ENCODE measurements at regions not wholly inside any gene's neighbourhood (a gene's known extent, or its start where the extent isn't known, plus 50 kb on each side); places are given as distances from the start of the nearest gene placed in this dataset.

DNA sequence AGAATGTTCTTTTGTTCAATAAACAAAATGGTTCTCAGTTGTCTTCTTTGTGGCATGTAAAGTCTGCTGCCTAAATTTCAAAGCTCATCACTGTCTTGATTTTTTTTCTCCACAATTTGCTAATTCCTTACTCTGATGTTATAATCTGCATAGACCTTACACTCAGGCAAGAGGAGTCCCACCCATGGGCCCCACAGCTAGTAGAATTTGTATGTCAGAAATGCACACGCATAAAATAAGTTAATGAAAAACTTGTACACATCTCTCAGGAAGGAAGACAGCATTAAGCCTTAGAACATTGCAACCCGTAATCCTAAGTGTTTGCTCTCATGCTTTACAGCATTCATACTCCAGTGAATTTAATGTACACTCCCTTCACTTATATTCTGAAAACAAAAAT lies 280.8 kb downstream of the ATXN7L3B start:
- Histone ChIP-seq H3K9me3 (replicated peaks; ENCODE audit: control insufficient read depth, insufficient read depth, low read length) (no peaks in the 10 kb centered on the region; the same call in 2 of the 3 replicates), H3K4me3 (no peak overlapping the region), H3K4me2 (ENCODE audit: control insufficient read depth, insufficient read depth) (no peak overlapping the region), H2AFZ (ENCODE audit: control insufficient read depth, low read depth, low read length) (no peak overlapping the region), H3K9ac (ENCODE audit: control insufficient read depth, insufficient read depth, low read length) (no peak overlapping the region), H3K79me2 (ENCODE audit: control insufficient read depth, insufficient read depth, low read length) (no peaks in the 10 kb centered on the region), H3K4me1 (ENCODE audit: control insufficient read depth, insufficient read depth, low read length) (no peaks in the 10 kb centered on the region), H3K27ac (ENCODE audit: control insufficient read depth, insufficient read depth) (no peak overlapping the region), H3K27me3 (replicated peaks in 1 of 2; ENCODE audit: control insufficient read depth in 2 of 2, insufficient read depth in 2 of 2, low read length in 1 of 2) (no peaks in the 10 kb centered on the region), H3K36me3 (ENCODE audit: control insufficient read depth in 2 of 2, insufficient read depth in 2 of 2, low read length in 1 of 2) (no peaks in the 10 kb centered on the region), H4K20me1 (ENCODE audit: control insufficient read depth, insufficient read depth) (no peaks in the 10 kb centered on the region)
- BruUV-seq (replicated peaks) = no TSS peak
- ATAC-seq (no peak), DNase-seq (ENCODE audit: low read depth, low spot score) (no peak), FAIRE-seq (no peak)
- in situ Hi-C loops (cut with MboI) = no loop called here
- ChIA-PET RAD21 (ENCODE audit: unreplicated experiment) (no interaction called here), CTCF (interaction anchor here (1.1 kb wide), 1 partner anchor 25 kb away, joined by 3 read pairs; no protein-coding TSS in a partner anchor), POLR2A (no interaction called here), SMC1A (ENCODE audit: uncharacterized antibody, unreplicated experiment) (no interaction called here)
- TF ChIP-seq NR2F1 (conservative IDR thresholded peaks at IDR 0.05) = no peak
- intact Hi-C loops (cut with micrococcal nuclease; ENCODE audit: unreplicated experiment) = no loop called here
- 0% methylated on average over 2 of the region's 2 CpGs for WGBS (ENCODE audit: insufficient coverage, insufficient replicate concordance, low lambda C conversion rate, missing lambda C conversion rate)

DNA sequence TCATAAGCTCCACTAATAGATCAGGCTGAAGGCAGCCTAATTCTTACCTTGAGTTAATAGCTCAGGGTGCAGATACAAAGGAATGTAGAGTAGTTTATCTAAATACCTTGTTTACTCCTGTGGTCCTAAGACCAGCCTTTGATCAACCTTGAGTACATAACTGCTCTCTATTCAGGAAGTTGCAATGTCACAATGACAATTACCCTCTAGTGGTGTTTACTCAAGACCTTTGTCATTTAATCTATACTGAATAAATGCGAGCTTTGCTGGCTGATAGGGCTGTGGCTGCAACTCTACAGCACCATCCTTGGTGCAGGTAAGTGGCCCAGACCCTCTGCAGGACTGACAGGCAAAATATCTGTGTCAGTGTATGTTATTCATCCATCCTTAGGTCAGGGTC lies 282.7 kb downstream of the ATXN7L3B start:
- Histone ChIP-seq H3K36me3 (ENCODE audit: control insufficient read depth in 2 of 2, insufficient read depth in 2 of 2, low read length in 1 of 2) (no peaks in the 10 kb centered on the region), H3K4me2 (ENCODE audit: control insufficient read depth, insufficient read depth) (no peak overlapping the region), H3K4me1 (ENCODE audit: control insufficient read depth, insufficient read depth, low read length) (no peaks in the 10 kb centered on the region), H3K27ac (ENCODE audit: control insufficient read depth, insufficient read depth) (no peak overlapping the region), H3K79me2 (ENCODE audit: control insufficient read depth, insufficient read depth, low read length) (no peaks in the 10 kb centered on the region), H3K9ac (ENCODE audit: control insufficient read depth, insufficient read depth, low read length) (no peak overlapping the region), H3K4me3 (no peak overlapping the region), H3K9me3 (replicated peaks; ENCODE audit: control insufficient read depth, insufficient read depth, low read length) (no peaks in the 10 kb centered on the region), H3K27me3 (replicated peaks in 1 of 2; ENCODE audit: control insufficient read depth in 2 of 2, insufficient read depth in 2 of 2, low read length in 1 of 2) (no peaks in the 10 kb centered on the region), H4K20me1 (ENCODE audit: control insufficient read depth, insufficient read depth) (no peaks in the 10 kb centered on the region), H2AFZ (ENCODE audit: control insufficient read depth, low read depth, low read length) (no peak overlapping the region)
- no peak for ATAC-seq
- intact Hi-C loops (cut with micrococcal nuclease; ENCODE audit: unreplicated experiment) = no loop called here
- in situ Hi-C loops (cut with MboI) = no loop called here
- FAIRE-seq = no peak
- SMC1A ChIA-PET (ENCODE audit: uncharacterized antibody, unreplicated experiment) = no interaction called here
- POLR2A ChIA-PET = interaction anchor here (0.5 kb wide), 1 partner anchor 1639 kb away, joined by 3 read pairs; no protein-coding TSS in a partner anchor
- RAD21 ChIA-PET (ENCODE audit: unreplicated experiment) = interaction anchor here (0.9 kb wide), 1 partner anchor 164 kb away, joined by 3 read pairs; no protein-coding TSS in a partner anchor
- WGBS (ENCODE audit: insufficient coverage, insufficient replicate concordance, low lambda C conversion rate, missing lambda C conversion rate) = 7% methylated on average over 1 of the region's 1 CpG
- no peak for DNase-seq (ENCODE audit: low read depth, low spot score)
- CTCF ChIA-PET = no interaction called here
- BruUV-seq (replicated peaks) = no TSS peak
- TF ChIP-seq HCFC1 (IDR thresholded peaks at IDR 0.05; ENCODE audit: low read length) (no peak), CREB1 (IDR thresholded peaks at IDR 0.05; ENCODE audit: low read depth) (no peak), ZSCAN29 (IDR thresholded peaks at IDR 0.05) (no peak), ZNF622 (IDR thresholded peaks at IDR 0.05) (no peak), TCF7 (IDR thresholded peaks at IDR 0.05; ENCODE audit: borderline replicate concordance) (no peak), RCOR1 (conservative IDR thresholded peaks at IDR 0.05; ENCODE audit: low read depth, low read length) (no peak), ESRRA (IDR thresholded peaks at IDR 0.05; ENCODE audit: low read length) (no peak)
- TF ChIP-seq, protein P1, sequence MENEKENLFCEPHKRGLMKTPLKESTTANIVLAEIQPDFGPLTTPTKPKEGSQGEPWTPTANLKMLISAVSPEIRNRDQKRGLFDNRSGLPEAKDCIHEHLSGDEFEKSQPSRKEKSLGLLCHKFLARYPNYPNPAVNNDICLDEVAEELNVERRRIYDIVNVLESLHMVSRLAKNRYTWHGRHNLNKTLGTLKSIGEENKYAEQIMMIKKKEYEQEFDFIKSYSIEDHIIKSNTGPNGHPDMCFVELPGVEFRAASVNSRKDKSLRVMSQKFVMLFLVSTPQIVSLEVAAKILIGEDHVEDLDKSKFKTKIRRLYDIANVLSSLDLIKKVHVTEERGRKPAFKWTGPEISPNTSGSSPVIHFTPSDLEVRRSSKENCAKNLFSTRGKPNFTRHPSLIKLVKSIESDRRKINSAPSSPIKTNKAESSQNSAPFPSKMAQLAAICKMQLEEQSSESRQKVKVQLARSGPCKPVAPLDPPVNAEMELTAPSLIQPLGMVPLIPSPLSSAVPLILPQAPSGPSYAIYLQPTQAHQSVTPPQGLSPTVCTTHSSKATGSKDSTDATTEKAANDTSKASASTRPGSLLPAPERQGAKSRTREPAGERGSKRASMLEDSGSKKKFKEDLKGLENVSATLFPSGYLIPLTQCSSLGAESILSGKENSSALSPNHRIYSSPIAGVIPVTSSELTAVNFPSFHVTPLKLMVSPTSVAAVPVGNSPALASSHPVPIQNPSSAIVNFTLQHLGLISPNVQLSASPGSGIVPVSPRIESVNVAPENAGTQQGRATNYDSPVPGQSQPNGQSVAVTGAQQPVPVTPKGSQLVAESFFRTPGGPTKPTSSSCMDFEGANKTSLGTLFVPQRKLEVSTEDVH (IDR thresholded peaks at IDR 0.05; ENCODE audit: low read depth, partially characterized antibody) = no peak
- TF ChIP-seq, protein P2, sequence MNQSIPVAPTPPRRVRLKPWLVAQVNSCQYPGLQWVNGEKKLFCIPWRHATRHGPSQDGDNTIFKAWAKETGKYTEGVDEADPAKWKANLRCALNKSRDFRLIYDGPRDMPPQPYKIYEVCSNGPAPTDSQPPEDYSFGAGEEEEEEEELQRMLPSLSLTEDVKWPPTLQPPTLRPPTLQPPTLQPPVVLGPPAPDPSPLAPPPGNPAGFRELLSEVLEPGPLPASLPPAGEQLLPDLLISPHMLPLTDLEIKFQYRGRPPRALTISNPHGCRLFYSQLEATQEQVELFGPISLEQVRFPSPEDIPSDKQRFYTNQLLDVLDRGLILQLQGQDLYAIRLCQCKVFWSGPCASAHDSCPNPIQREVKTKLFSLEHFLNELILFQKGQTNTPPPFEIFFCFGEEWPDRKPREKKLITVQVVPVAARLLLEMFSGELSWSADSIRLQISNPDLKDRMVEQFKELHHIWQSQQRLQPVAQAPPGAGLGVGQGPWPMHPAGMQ (IDR thresholded peaks at IDR 0.05; ENCODE audit: borderline replicate concordance) = no peak
- TF ChIP-seq, protein P3, sequence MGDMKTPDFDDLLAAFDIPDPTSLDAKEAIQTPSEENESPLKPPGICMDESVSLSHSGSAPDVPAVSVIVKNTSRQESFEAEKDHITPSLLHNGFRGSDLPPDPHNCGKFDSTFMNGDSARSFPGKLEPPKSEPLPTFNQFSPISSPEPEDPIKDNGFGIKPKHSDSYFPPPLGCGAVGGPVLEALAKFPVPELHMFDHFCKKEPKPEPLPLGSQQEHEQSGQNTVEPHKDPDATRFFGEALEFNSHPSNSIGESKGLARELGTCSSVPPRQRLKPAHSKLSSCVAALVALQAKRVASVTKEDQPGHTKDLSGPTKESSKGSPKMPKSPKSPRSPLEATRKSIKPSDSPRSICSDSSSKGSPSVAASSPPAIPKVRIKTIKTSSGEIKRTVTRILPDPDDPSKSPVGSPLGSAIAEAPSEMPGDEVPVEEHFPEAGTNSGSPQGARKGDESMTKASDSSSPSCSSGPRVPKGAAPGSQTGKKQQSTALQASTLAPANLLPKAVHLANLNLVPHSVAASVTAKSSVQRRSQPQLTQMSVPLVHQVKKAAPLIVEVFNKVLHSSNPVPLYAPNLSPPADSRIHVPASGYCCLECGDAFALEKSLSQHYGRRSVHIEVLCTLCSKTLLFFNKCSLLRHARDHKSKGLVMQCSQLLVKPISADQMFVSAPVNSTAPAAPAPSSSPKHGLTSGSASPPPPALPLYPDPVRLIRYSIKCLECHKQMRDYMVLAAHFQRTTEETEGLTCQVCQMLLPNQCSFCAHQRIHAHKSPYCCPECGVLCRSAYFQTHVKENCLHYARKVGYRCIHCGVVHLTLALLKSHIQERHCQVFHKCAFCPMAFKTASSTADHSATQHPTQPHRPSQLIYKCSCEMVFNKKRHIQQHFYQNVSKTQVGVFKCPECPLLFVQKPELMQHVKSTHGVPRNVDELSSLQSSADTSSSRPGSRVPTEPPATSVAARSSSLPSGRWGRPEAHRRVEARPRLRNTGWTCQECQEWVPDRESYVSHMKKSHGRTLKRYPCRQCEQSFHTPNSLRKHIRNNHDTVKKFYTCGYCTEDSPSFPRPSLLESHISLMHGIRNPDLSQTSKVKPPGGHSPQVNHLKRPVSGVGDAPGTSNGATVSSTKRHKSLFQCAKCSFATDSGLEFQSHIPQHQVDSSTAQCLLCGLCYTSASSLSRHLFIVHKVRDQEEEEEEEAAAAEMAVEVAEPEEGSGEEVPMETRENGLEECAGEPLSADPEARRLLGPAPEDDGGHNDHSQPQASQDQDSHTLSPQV (IDR thresholded peaks at IDR 0.05) = no peak
